ENCODE measurements at regions not wholly inside any gene's neighbourhood (a gene's known extent, or its start where the extent isn't known, plus 50 kb on each side); places are given as distances from the start of the nearest gene placed in this dataset.

DNA sequence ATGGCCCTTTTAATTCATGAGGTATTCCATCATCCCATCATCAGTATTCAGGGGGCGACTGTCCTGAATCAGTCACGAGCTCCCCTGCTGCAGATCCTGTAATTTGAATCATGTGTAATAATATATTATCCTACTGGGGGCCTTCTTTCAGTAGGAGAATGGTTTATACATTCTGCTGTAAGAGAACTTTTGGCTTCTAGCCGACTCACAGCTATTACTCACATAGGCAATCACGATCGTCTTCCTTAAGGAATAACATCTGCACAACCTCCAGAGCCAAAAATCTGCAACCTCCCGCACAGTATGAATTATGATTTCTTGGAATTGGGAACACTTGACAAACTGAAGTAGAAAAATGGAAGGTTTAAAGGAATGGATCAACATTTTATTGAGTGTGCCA lies 343.0 kb downstream of the USP25 start:
- WGBS, 2 donors = 11 to 29% methylated on average over 6 of the region's 6 CpGs
- no peak for TF ChIP-seq POLR2A (IDR thresholded peaks at IDR 0.05)
- TF ChIP-seq, protein P1, sequence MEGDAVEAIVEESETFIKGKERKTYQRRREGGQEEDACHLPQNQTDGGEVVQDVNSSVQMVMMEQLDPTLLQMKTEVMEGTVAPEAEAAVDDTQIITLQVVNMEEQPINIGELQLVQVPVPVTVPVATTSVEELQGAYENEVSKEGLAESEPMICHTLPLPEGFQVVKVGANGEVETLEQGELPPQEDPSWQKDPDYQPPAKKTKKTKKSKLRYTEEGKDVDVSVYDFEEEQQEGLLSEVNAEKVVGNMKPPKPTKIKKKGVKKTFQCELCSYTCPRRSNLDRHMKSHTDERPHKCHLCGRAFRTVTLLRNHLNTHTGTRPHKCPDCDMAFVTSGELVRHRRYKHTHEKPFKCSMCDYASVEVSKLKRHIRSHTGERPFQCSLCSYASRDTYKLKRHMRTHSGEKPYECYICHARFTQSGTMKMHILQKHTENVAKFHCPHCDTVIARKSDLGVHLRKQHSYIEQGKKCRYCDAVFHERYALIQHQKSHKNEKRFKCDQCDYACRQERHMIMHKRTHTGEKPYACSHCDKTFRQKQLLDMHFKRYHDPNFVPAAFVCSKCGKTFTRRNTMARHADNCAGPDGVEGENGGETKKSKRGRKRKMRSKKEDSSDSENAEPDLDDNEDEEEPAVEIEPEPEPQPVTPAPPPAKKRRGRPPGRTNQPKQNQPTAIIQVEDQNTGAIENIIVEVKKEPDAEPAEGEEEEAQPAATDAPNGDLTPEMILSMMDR (IDR thresholded peaks at IDR 0.05) = no peak
- DNase-seq (ENCODE audit: low spot score in 2 of 2) = no peak
- intact Hi-C loops (cut with DNase I; ENCODE audit: low total_unique reads) = no loop called here
- H3K4me3 ChIP-seq (ENCODE audit: low read depth, poor library complexity, severe bottlenecking) = no peak overlapping the region

GRCh38 chr21:16073586-16073985 lies 343.8 kb downstream of the USP25 start:
- no peak overlapping the region for H3K4me3 ChIP-seq (ENCODE audit: low read depth, poor library complexity, severe bottlenecking)
- WGBS, 2 donors = 32 to 45% methylated on average over 2 of the region's 2 CpGs
- intact Hi-C loops (cut with DNase I; ENCODE audit: low total_unique reads) = no loop called here
- DNase-seq (ENCODE audit: low spot score in 2 of 2) = no peak
- TF ChIP-seq POLR2A (IDR thresholded peaks at IDR 0.05) = no peak
- TF ChIP-seq, protein P1 (IDR thresholded peaks at IDR 0.05) = no peak

DNA sequence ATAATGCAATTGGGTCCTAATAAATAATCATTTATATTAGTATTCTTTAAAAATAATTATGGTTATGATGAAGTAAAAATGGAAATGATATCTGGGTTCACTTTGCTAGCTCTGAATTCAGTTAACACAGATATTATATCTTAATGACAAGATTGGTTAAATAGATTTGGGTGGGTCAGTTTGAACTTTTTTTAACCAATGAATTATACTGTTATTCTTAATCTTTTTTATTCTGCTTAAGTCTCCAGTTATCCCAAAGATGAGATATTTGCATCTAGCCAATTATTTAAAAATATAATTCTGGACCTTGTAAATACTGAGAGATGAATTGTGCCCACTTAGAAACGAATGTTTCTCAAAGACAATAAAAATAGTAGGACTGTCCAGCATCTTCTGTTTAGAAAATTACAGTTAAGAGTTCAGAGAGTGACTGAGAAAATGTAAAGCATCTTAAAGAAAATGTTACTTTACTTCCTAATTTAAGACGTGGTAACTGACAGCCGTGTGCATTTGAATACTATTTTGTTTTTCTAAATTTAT lies 345.2 kb downstream of the USP25 start:
- intact Hi-C loops (cut with DNase I; ENCODE audit: low total_unique reads) = no loop called here

DNA sequence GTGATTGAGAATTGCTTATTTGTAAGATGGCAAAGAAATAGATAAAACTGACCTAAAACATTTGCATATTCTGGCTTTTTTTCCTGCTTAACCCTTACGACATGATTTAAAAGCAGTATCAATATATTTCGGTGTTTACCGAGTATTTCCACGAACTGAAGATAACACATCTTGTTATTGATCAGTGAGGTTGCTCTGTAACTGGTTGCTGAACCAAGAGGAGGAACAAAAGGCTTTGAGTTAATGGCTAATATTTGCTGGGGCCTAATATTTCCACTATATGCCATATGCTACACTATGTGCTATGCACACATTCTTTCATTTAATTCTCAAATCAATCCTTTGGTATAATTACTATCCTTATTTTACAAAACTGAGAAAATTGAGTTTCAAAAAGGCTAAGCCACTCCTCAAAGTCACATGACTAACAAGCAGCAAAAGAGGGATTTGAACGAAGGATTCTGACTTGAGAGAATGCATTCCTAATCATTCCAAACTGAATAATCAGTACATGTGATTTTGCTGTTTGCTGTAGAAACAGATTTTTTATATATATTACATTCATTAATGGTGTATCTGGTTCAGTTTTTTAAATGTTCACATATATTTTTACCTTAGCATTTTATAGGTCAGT lies 346.0 kb downstream of the USP25 start:
- intact Hi-C loops (cut with DNase I; ENCODE audit: low total_unique reads) = no loop called here
- H3K4me3 ChIP-seq (ENCODE audit: low read depth, poor library complexity, severe bottlenecking) = no peak overlapping the region

More for the DNA sequence above, 345.2 kb downstream of the USP25 start:
- DNase-seq (ENCODE audit: low spot score in 2 of 2) = no peak
- H3K4me3 ChIP-seq (ENCODE audit: low read depth, poor library complexity, severe bottlenecking) = no peak overlapping the region
- no peak for TF ChIP-seq POLR2A (IDR thresholded peaks at IDR 0.05)
- 78 to 81% methylated on average over 3 of the region's 3 CpGs for WGBS, 2 donors

GRCh38 chr21:16076465-16076864 lies 346.7 kb downstream of the USP25 start:
- no peak for TF ChIP-seq POLR2A (IDR thresholded peaks at IDR 0.05)
- TF ChIP-seq, protein P1 (IDR thresholded peaks at IDR 0.05) = no peak
- no peak overlapping the region for H3K4me3 ChIP-seq (ENCODE audit: low read depth, poor library complexity, severe bottlenecking)
- intact Hi-C loops (cut with DNase I; ENCODE audit: low total_unique reads) = no loop called here
- no peak for DNase-seq (ENCODE audit: low spot score in 2 of 2)

More for the DNA sequence above, 346.0 kb downstream of the USP25 start:
- DNase-seq (ENCODE audit: low spot score in 2 of 2) = no peak
- WGBS, 2 donors = 91 to 94% methylated on average over 5 of the region's 5 CpGs
- TF ChIP-seq, protein P1 (IDR thresholded peaks at IDR 0.05) = no peak
- TF ChIP-seq POLR2A (IDR thresholded peaks at IDR 0.05) = no peak

DNA sequence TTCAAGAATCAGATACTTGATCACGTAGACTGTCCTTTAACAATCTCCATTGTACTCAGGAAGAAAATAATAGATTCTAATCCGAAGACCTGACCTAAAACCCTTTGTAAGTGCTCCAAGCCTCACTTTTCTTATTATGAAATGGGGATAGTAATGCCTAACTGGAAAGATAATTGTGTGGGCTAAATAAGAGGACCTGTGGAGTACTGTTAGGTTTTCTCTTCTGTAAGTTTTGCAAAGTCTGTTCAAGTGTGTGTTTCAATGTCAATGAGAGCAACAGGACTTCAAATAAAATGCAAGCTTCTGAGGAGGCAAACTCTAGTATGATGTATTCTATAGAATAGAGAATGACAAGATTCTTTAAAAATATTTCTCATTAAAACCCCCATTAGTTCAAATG lies 348.6 kb downstream of the USP25 start:
- H3K4me3 ChIP-seq (ENCODE audit: low read depth, poor library complexity, severe bottlenecking) = no peak overlapping the region
- WGBS, 2 donors = 93 to 97% methylated on average over 2 of the region's 2 CpGs
- no peak for DNase-seq (ENCODE audit: low spot score in 2 of 2)
- intact Hi-C loops (cut with DNase I; ENCODE audit: low total_unique reads) = no loop called here
- TF ChIP-seq, protein P1 (IDR thresholded peaks at IDR 0.05) = no peak
- TF ChIP-seq POLR2A (IDR thresholded peaks at IDR 0.05) = no peak
